Neuronal stem cell (in vitro differentiated cells): ENCODE measurements at regions not wholly inside any gene's neighbourhood (a gene's known extent, or its start where the extent isn't known, plus 50 kb on each side); places are given as distances from the start of the nearest gene placed in this dataset.

Experiments
- DNase-seq: peaks from one replicate; pipeline ENCODE4 v3.0.0-alpha.2; 2013; ENCODE audit warnings: low spot score
- H2AFZ ChIP-seq: one replicate; pipeline ENCODE4 v1.6.1; 2013; ENCODE audit warnings: mild to moderate bottlenecking, low read length, inconsistent platforms
- H2AK5ac ChIP-seq: 2 replicates; pipeline ENCODE4 v1.6.1; 2013; ENCODE audit warnings: low read depth, mild to moderate bottlenecking, inconsistent platforms, low read length, moderate library complexity, mixed read lengths
- H2BK120ac ChIP-seq: 2 replicates; pipeline ENCODE4 v1.6.1; 2013; ENCODE audit warnings: low read depth, mild to moderate bottlenecking, inconsistent platforms, low read length, moderate library complexity, mixed read lengths
- H2BK12ac ChIP-seq: one replicate; pipeline ENCODE4 v1.6.1; 2013; ENCODE audit warnings: low read length, inconsistent platforms
- H2BK15ac ChIP-seq: 2 replicates; pipeline ENCODE4 v1.6.1; 2013; ENCODE audit warnings: mild to moderate bottlenecking, low read length, inconsistent platforms, mixed read lengths
- H2BK5ac ChIP-seq: one replicate; pipeline ENCODE4 v1.6.1; 2013; ENCODE audit warnings: inconsistent platforms, mild to moderate bottlenecking, low read length, moderate library complexity
- H3K14ac ChIP-seq: one replicate; pipeline ENCODE4 v1.6.1; 2013; ENCODE audit warnings: low read length, inconsistent platforms
- H3K18ac ChIP-seq: 2 replicates; pipeline ENCODE4 v1.6.1; 2013; ENCODE audit warnings: low read length, inconsistent platforms
- H3K23ac ChIP-seq: 2 replicates; pipeline ENCODE4 v1.6.1; 2013; ENCODE audit warnings: low read depth, mild to moderate bottlenecking, mixed read lengths, low read length, inconsistent platforms; ENCODE audit not compliant: poor library complexity
- H3K27ac ChIP-seq: replicated peaks from 3 replicates; pipeline ENCODE4 v1.5.1; 2013; ENCODE audit warnings: low read length, inconsistent platforms
- H3K27me3 ChIP-seq, 3 experiments: 2 replicates each; pipeline ENCODE4 v1.6.1; 2013; ENCODE audit warnings: low read length in 3 of 3, mild to moderate bottlenecking in 2 of 3, inconsistent platforms in 1 of 3, low read depth in 1 of 3, mixed read lengths in 1 of 3, moderate library complexity in 1 of 3; ENCODE audit not compliant: control insufficient read depth in 3 of 3, insufficient read depth in 3 of 3
- H3K36me3 ChIP-seq, 2 donors: replicated peaks in 1 of 2; 2 replicates each; pipeline ENCODE4 v1.6.1; 2013; ENCODE audit warnings: low read length in 2 of 2; ENCODE audit not compliant: control insufficient read depth in 2 of 2, insufficient read depth in 2 of 2
- H3K4ac ChIP-seq: 2 replicates; pipeline ENCODE4 v1.6.1; 2013; ENCODE audit warnings: inconsistent platforms, mild to moderate bottlenecking, low read length, moderate library complexity
- H3K4me1 ChIP-seq, 2 donors: 1 replicate in 1 of 2; 2 replicates in 1 of 2; pipeline ENCODE4 v1.6.1; 2013; ENCODE audit warnings: low read length in 2 of 2, low read depth in 1 of 2; ENCODE audit not compliant: control insufficient read depth in 2 of 2, insufficient read depth in 1 of 2
- H3K4me2 ChIP-seq: one replicate; pipeline ENCODE4 v1.6.1; 2013; ENCODE audit warnings: mild to moderate bottlenecking, low read length, inconsistent platforms; ENCODE audit not compliant: insufficient read depth, poor library complexity, severe bottlenecking
- H3K4me3 ChIP-seq, 2 donors: 2 replicates each; pipeline ENCODE4 v1.5.1; 2013; ENCODE audit warnings: low read length in 2 of 2, mild to moderate bottlenecking in 2 of 2, inconsistent platforms in 1 of 2, moderate library complexity in 1 of 2
- H3K79me1 ChIP-seq: one replicate; pipeline ENCODE4 v1.6.1; 2013; ENCODE audit warnings: low read depth, mild to moderate bottlenecking, inconsistent platforms, low read length, moderate library complexity
- H3K9ac ChIP-seq: one replicate; pipeline ENCODE4 v1.6.1; 2013; ENCODE audit warnings: mild to moderate bottlenecking, low read depth, low read length, inconsistent platforms; ENCODE audit not compliant: poor library complexity
- H3K9me3 ChIP-seq, 2 donors: replicated peaks in 1 of 2; 2 replicates each; pipeline versions ENCODE3 to v1.6.1; 2013; ENCODE audit warnings: low read length in 2 of 2, mild to moderate bottlenecking in 2 of 2, inconsistent platforms in 1 of 2, low read depth in 1 of 2, mixed read lengths in 1 of 2, moderate library complexity in 1 of 2; ENCODE audit not compliant: control insufficient read depth in 2 of 2, insufficient read depth in 1 of 2
- H4K8ac ChIP-seq: one replicate; pipeline ENCODE4 v1.6.1; 2013; ENCODE audit warnings: low read depth, mild to moderate bottlenecking, inconsistent platforms, low read length, moderate library complexity
- H4K91ac ChIP-seq: one replicate; pipeline ENCODE4 v1.6.1; 2013; ENCODE audit warnings: low read length, low read depth, mild to moderate bottlenecking, inconsistent platforms; ENCODE audit not compliant: poor library complexity
- WGBS, 2 donors: extraction: QIAGEN DNeasy Blood & Tissue Kit; methylation state at CpG; one replicate each; pipeline ENCODE4 v1.1.7; 2013; ENCODE audit warnings: missing lambda C conversion rate in 2 of 2, mixed read lengths in 1 of 2; ENCODE audit not compliant: insufficient read length in 2 of 2, insufficient replicate concordance in 1 of 2; ENCODE audit errors: extremely low coverage in 2 of 2; 5-methylcytosine and 5-hydroxymethylcytosine counted together

- no peak overlapping the region for H2BK120ac ChIP-seq
- H2AK5ac ChIP-seq, result no peak overlapping the region
- H3K4me2 ChIP-seq, result no peak overlapping the region
- H4K91ac ChIP-seq, result no peak overlapping the region
- H2BK12ac ChIP-seq, result no peak overlapping the region
- H2AFZ ChIP-seq, result no peak overlapping the region
- H3K27me3 ChIP-seq, result no peaks in the 10 kb centered on the region
- no peak overlapping the region for H2BK15ac ChIP-seq
- no peak overlapping the region for H3K14ac ChIP-seq
- H3K18ac ChIP-seq, result no peak overlapping the region
- H3K9ac ChIP-seq, result no peak overlapping the region
- no peak for DNase-seq
- H3K79me1 ChIP-seq, result no peaks in the 10 kb centered on the region
- no peak overlapping the region for H4K8ac ChIP-seq
- no CpG with 5 or more reads among the region's 4 CpGs for WGBS, 2 donors
- H2BK5ac ChIP-seq, result no peak overlapping the region
- no peak overlapping the region for H3K23ac ChIP-seq
- H3K36me3 ChIP-seq, result no peaks in the 10 kb centered on the region
- peaks cover 0 to 2% of the 10 kb centered on the region in 2 donors for H3K4me1 ChIP-seq
- H3K4ac ChIP-seq, result no peak overlapping the region
- H3K9me3 ChIP-seq, result no peaks in the 10 kb centered on the region
- H3K27ac ChIP-seq, result no peak overlapping the region
- no peak overlapping the region for H3K4me3 ChIP-seq
These were observed 88.1 kb upstream of the STMND1 start for GRCh38 chr6:17013701-17014100.

- H3K23ac ChIP-seq, result no peak overlapping the region
- no peak overlapping the region for H3K4ac ChIP-seq
- H2AK5ac ChIP-seq, result no peak overlapping the region
- H3K36me3 ChIP-seq, result no peaks in the 10 kb centered on the region
- H3K14ac ChIP-seq, result no peak overlapping the region
- H3K79me1 ChIP-seq, result no peaks in the 10 kb centered on the region
- no peak overlapping the region for H3K18ac ChIP-seq
- H2AFZ ChIP-seq, result peak overlapping the region; percentile 52
- no CpG with 5 or more reads among the region's 12 CpGs for WGBS, 2 donors
- peaks cover 0 to 2% of the 10 kb centered on the region in 2 donors for H3K4me1 ChIP-seq
- no peak for DNase-seq
- no peaks in the 10 kb centered on the region for H3K27me3 ChIP-seq
- H3K9me3 ChIP-seq, result no peaks in the 10 kb centered on the region
- H2BK5ac ChIP-seq, result no peak overlapping the region
- no peak overlapping the region for H2BK12ac ChIP-seq
- H3K27ac ChIP-seq, result no peak overlapping the region
- H4K8ac ChIP-seq, result no peak overlapping the region
- no peak overlapping the region for H2BK120ac ChIP-seq
- H3K4me3 ChIP-seq, result no peak overlapping the region
- no peak overlapping the region for H3K9ac ChIP-seq
- no peak overlapping the region for H2BK15ac ChIP-seq
- H4K91ac ChIP-seq, result no peak overlapping the region
- no peak overlapping the region for H3K4me2 ChIP-seq
These were observed 89.2 kb upstream of the STMND1 start for GRCh38 chr6:17012421-17013225.

- Histone ChIP-seq H3K23ac (no peak overlapping the region), H3K4me1 (peaks cover 0 to 2% of the 10 kb centered on the region in 2 donors)
- no CpG with 5 or more reads among the region's 5 CpGs for WGBS, 2 donors
These were observed 89.9 kb upstream of the STMND1 start for GRCh38 chr6:17011985-17012384.

GRCh38 chr6:17007749-17008148, 94.1 kb upstream of the STMND1 start:
- Histone ChIP-seq H3K4me1 (no peaks in the 10 kb centered on the region), H3K4me2 (no peak overlapping the region), H2AK5ac (no peak overlapping the region), H2BK5ac (no peak overlapping the region), H3K14ac (no peak overlapping the region), H3K36me3 (no peaks in the 10 kb centered on the region), H2BK15ac (no peak overlapping the region), H3K79me1 (no peaks in the 10 kb centered on the region), H3K27ac (no peak overlapping the region), H3K18ac (no peak overlapping the region), H4K91ac (no peak overlapping the region), H2BK120ac (no peak overlapping the region), H4K8ac (no peak overlapping the region), H3K4ac (no peak overlapping the region), H3K23ac (no peak overlapping the region), H3K4me3 (no peak overlapping the region), H2BK12ac (no peak overlapping the region), H3K9me3 (no peaks in the 10 kb centered on the region), H3K9ac (no peak overlapping the region), H3K27me3 (no peaks in the 10 kb centered on the region), H2AFZ (no peak overlapping the region)
- WGBS, 2 donors, result no CpG with 5 or more reads among the region's 4 CpGs
- DNase-seq, result no peak

More at GRCh38 chr6:17011985-17012384, 89.9 kb upstream of the STMND1 start:
- H3K14ac ChIP-seq, result no peak overlapping the region
- no peak overlapping the region for H2BK5ac ChIP-seq
- peak overlapping the region; percentile 52 for H2AFZ ChIP-seq
- H2BK120ac ChIP-seq, result no peak overlapping the region
- H3K79me1 ChIP-seq, result no peaks in the 10 kb centered on the region
- no peak overlapping the region for H2BK12ac ChIP-seq
- H2AK5ac ChIP-seq, result no peak overlapping the region
- no peak overlapping the region for H3K4ac ChIP-seq
- H4K91ac ChIP-seq, result no peak overlapping the region
- no peaks in the 10 kb centered on the region for H3K27me3 ChIP-seq
- H3K27ac ChIP-seq, result no peak overlapping the region
- H4K8ac ChIP-seq, result no peak overlapping the region
- no peak overlapping the region for H3K4me3 ChIP-seq
- H3K36me3 ChIP-seq, result no peaks in the 10 kb centered on the region
- DNase-seq, result no peak
- no peak overlapping the region for H3K4me2 ChIP-seq
- no peaks in the 10 kb centered on the region for H3K9me3 ChIP-seq
- no peak overlapping the region for H2BK15ac ChIP-seq
- H3K9ac ChIP-seq, result no peak overlapping the region
- H3K18ac ChIP-seq, result no peak overlapping the region
